Muscle layer of colon (tissue), 2 donors: ENCODE measurements at regions not wholly inside any gene's neighbourhood (a gene's known extent, or its start where the extent isn't known, plus 50 kb on each side); places are given as distances from the start of the nearest gene placed in this dataset.

Source experiments
- H3K27ac ChIP-seq: one replicate; pipeline ENCODE4 v1.7.0; 2013; ENCODE audit warnings: low read depth, mild to moderate bottlenecking, low read length, moderate library complexity
- H3K27me3 ChIP-seq, 2 donors: one replicate each; pipeline ENCODE4 v1.7.0; 2013; ENCODE audit warnings: low read length in 2 of 2, mild to moderate bottlenecking in 2 of 2; ENCODE audit not compliant: insufficient read depth in 2 of 2, control insufficient read depth in 1 of 2
- H3K36me3 ChIP-seq: one replicate; pipeline ENCODE4 v1.7.0; 2013; ENCODE audit warnings: mild to moderate bottlenecking, low read length; ENCODE audit not compliant: insufficient read depth
- H3K4me1 ChIP-seq: one replicate; pipeline ENCODE4 v1.7.0; 2013; ENCODE audit warnings: mild to moderate bottlenecking, low read length; ENCODE audit not compliant: insufficient read depth
- H3K4me3 ChIP-seq, 2 donors: one replicate each; pipeline ENCODE4 v1.7.0; 2013; ENCODE audit warnings: low read length in 2 of 2, low read depth in 1 of 2, mild to moderate bottlenecking in 1 of 2, moderate library complexity in 1 of 2
- H3K9ac ChIP-seq: one replicate; pipeline ENCODE4 v1.7.0; 2013; ENCODE audit warnings: low read length
- H3K9me3 ChIP-seq: one replicate; pipeline ENCODE4 v1.7.0; 2013; ENCODE audit warnings: mild to moderate bottlenecking, low read length
- donor health status: abdominal sarcoma.
- donor health status: Adenocarcinoma of cecum.

DNA sequence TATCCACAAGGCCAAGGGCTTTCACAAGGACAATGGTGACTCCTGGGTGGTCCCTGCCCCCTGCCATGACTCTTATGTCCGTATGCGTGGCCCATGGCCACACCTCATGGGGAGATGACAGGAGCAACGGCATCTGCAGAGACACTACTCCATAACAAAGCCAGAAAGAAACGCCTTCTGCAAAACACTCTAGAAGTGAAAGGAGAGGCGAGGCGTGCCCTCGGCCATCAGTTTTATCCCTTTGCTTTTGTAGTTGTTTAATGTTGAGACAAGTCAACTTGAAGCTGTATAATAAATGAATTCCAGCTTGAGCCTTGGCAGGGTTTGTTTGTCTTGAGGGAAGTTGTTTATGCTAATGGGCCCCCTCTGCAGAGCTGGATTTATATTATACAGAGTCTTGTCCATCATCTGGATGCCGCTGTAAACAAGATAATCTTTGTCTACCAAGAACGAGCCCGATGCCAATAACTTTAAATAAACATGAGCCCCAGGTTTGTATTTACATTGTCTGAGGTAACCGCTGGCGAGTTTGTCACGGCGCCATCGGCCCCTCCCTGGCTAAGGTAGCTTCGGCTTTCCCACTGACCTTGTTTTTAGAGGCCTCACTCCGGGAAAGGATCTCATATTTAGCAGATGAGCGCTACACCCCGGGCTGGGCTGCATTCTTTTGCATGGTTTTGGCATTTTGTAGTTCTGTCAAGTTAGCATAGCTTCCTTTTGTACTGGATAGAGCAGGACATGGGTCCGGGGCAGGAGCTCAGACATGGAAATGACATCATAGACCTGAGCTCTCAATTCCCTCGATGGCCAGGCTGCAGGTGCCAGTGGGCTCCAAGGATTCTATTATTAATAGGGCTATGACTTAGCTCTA, 165.3 kb downstream of the ERCC6L2 start:
- no peak overlapping the region for H3K27ac ChIP-seq
- H3K4me3 ChIP-seq, result no peak overlapping the region
- H3K4me1 ChIP-seq, result peaks cover 7% of the 10 kb centered on the region
- no peaks in the 10 kb centered on the region for H3K9me3 ChIP-seq
- no peaks in the 10 kb centered on the region for H3K36me3 ChIP-seq
- no peaks in the 10 kb centered on the region for H3K27me3 ChIP-seq
- no peak overlapping the region for H3K9ac ChIP-seq

- Histone ChIP-seq H3K9me3 (no peaks in the 10 kb centered on the region), H3K27ac (no peak overlapping the region), H3K36me3 (no peaks in the 10 kb centered on the region), H3K27me3 (no peaks in the 10 kb centered on the region), H3K4me1 (peaks cover 7% of the 10 kb centered on the region), H3K9ac (no peak overlapping the region), H3K4me3 (no peak overlapping the region)
Measured at GRCh38 chr9:96038914-96039313, 163.4 kb downstream of the ERCC6L2 start.

DNA sequence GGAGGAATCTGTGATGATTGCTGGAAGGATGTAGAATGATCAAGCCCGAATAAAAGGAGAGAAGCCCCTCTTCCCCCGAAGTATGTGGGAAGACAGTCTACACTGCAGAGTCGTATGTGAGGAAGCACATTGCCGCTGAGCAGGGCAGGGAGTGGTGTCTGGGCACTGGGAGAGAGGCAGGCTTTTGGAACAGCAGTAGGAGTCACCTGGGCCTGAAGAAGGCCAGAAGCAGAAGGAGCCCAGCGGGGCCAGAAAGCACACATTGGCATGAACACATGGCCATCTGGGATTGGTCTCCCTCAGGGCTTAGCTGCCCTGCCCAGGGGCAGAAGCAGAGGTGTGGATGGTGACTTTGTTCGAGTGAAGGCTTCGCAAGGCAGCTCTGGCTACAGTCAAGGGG, 162.8 kb downstream of the ERCC6L2 start:
- Histone ChIP-seq H3K36me3 (no peaks in the 10 kb centered on the region), H3K4me3 (no peak overlapping the region), H3K9ac (no peak overlapping the region), H3K9me3 (no peaks in the 10 kb centered on the region), H3K4me1 (peaks cover 7% of the 10 kb centered on the region), H3K27ac (no peak overlapping the region), H3K27me3 (no peaks in the 10 kb centered on the region)

DNA sequence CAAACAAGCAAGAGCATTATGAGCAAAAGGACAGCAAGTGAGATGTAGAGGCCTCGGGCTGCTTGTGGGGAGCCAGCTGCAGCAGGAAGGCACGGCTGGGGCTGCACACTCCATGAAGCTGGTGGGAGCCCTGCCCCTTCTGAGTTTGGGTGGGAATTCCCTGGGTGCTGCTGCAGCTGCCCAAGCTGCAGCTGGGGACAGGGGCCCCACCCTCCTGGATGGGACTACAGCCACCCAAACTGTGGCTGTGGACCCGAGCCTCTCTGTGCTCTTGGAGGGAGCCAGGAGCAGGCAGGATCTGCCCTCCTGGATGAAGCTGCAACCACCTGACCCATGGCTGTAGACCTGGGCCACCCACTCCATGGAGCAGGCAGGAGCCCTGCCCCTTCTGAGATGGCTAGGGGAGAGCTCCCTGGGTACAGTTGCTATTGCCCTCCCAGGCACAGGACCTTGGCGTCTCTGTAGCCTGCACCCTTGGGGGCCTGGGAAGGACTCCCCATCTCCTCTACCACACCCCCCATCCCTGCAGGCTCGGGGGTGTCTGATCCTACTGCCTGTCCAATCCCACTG, 159.1 kb downstream of the ERCC6L2 start:
- Histone ChIP-seq H3K36me3 (no peaks in the 10 kb centered on the region), H3K9me3 (no peaks in the 10 kb centered on the region), H3K9ac (no peak overlapping the region), H3K4me1 (peaks cover 14% of the 10 kb centered on the region), H3K27me3 (no peaks in the 10 kb centered on the region), H3K27ac (no peak overlapping the region), H3K4me3 (no peak overlapping the region)

DNA sequence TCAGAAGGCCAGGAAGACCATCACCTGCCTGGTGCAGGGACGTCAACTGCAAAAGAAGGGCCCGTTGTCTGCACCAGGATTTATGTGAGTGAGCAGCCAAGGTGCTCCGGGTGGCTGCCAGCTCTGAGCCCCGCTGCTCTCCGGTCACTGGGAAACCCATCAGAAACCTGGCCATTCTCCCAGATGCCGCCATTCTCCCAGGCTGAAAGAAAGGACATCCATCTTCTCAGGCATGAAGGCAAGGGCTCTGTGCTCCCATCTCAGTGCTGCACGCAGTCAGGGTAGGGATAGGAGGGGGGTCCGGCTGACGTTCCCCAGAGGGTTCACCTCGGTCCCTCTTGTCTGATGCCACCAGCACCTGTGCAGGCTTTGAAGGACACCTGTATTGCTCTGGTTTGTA, 158.4 kb downstream of the ERCC6L2 start:
- H3K4me1 ChIP-seq, result peaks cover 14% of the 10 kb centered on the region

DNA sequence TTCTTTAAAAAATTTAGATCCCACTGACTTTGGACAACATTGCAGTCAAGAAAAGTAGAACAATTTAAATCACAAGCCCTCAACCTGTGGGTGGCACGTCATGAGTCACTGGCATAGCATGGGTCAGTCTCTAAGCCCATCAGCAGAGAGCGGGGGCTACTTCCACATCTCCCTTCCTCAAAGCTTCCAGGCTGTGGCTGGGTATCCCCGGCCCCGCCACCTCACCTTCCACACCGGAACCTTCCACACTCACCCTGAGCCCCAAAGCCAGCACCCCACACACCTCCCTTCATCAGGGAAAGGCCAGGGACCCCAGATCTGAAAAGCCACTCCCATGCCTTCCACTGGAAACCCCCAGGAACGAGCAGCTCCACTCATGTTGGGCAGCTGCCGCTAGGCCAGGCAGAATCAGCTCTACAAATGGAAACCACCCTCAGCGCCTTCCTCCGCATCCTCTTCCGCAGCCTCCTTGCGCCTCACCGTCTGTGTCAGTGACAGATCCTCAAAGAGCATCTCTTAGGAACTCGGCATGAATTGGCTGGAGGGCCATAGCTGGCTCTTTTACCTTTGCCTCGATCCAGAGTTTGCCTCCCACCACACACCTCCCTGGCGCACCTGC, 156.5 kb downstream of the ERCC6L2 start:
- H3K4me3 ChIP-seq, result no peak overlapping the region
- H3K9ac ChIP-seq, result no peak overlapping the region
- no peaks in the 10 kb centered on the region for H3K9me3 ChIP-seq
- H3K36me3 ChIP-seq, result no peaks in the 10 kb centered on the region
- H3K27me3 ChIP-seq, result peaks cover 0 to 7% of the 10 kb centered on the region in 2 donors
- peaks cover 14% of the 10 kb centered on the region for H3K4me1 ChIP-seq
- no peak overlapping the region for H3K27ac ChIP-seq

More for the DNA sequence above, 158.4 kb downstream of the ERCC6L2 start:
- no peak overlapping the region for H3K27ac ChIP-seq
- no peaks in the 10 kb centered on the region for H3K36me3 ChIP-seq
- no peaks in the 10 kb centered on the region for H3K9me3 ChIP-seq
- H3K9ac ChIP-seq, result no peak overlapping the region
- H3K27me3 ChIP-seq, result no peaks in the 10 kb centered on the region
- H3K4me3 ChIP-seq, result no peak overlapping the region

- H3K9ac ChIP-seq, result no peak overlapping the region
Measured at GRCh38 chr9:96031366-96031824, 155.9 kb downstream of the ERCC6L2 start.

GRCh38 chr9:96029722-96030530, 154.4 kb downstream of the ERCC6L2 start:
- Histone ChIP-seq H3K4me1 (peaks cover 18% of the 10 kb centered on the region), H3K27ac (no peak overlapping the region), H3K9ac (no peak overlapping the region), H3K36me3 (no peaks in the 10 kb centered on the region), H3K4me3 (no peak overlapping the region), H3K27me3 (peaks cover 6 to 7% of the 10 kb centered on the region in 2 donors), H3K9me3 (no peaks in the 10 kb centered on the region)

More at GRCh38 chr9:96031366-96031824, 155.9 kb downstream of the ERCC6L2 start:
- Histone ChIP-seq H3K4me3 (no peak overlapping the region), H3K36me3 (no peaks in the 10 kb centered on the region), H3K27ac (peak overlapping the region; percentile 49), H3K9me3 (no peaks in the 10 kb centered on the region), H3K27me3 (peaks cover 4 to 7% of the 10 kb centered on the region in 2 donors), H3K4me1 (peaks cover 18% of the 10 kb centered on the region)

DNA sequence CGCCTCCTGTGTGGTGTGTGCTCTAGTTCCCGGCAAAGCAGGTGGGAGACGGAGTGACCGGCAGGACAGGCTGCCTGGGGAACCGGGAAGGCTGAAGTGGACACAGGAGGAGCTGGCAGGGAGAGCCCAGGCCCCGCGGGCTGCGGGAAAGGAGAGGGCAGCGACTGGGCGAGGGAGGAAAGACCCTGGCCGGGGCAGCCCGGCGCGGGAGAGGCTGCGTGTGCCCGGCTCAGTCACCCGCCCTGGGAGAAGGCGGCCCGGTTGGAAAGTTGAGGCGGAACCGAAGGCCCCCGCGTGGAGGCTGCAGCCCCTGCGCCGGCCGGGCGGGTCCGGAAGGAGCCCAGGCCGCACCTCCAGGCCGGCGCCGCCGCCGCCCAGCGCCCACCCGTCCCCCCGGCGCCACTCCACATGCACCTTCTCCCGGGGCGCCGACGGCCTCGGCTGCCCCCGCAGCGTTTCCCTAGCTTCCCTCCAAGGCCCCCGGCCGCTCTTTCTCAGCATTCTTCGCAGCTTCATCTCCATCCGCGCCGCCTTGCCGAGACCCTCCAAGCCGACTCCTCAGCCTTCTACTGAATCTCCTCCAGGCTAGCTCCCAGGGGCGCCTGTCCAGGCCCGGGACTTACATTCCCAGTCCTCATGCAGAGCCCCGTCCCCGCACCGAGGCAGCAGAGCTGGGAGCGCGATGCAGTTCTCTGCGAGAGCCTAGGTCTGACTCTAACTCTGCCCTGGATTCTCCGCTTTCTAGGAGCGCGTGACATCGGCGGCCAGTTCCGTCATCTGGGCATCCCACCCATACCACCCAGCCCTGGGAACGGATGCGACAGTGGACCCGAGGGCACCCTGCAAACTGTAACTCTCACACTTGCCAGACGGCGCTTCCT, 152.0 kb downstream of the ERCC6L2 start:
- H3K9ac ChIP-seq, result no peak overlapping the region
- H3K27ac ChIP-seq, result no peak overlapping the region
- H3K4me1 ChIP-seq, result peaks cover 18% of the 10 kb centered on the region
- no peaks in the 10 kb centered on the region for H3K36me3 ChIP-seq
- no peaks in the 10 kb centered on the region for H3K9me3 ChIP-seq
- H3K4me3 ChIP-seq, result peak overlapping the region; percentile 12 to 51
- H3K27me3 ChIP-seq, result peaks cover 6 to 7% of the 10 kb centered on the region in 2 donors

DNA sequence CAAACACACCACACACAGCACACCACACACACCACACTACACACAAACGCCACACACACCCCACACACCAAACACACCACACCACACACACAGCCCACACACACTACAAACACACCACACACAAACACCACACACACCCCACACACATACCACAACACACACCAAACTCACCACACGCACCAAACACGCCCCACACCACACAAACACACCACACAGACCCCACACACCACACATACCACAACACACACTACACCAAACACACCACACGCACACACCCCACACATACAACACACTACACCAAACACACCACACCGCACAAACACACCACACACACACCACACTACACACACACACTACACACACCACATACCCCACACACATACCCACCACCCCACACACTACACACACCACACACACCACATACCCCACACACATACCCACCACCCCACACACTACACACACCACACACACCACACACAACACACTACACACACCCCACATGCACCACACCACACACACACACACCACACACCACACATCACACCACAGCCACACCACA, 151.2 kb downstream of the ERCC6L2 start:
- Histone ChIP-seq H3K4me3 (peak overlapping the region; percentile 12 to 51), H3K27ac (no peak overlapping the region), H3K36me3 (no peaks in the 10 kb centered on the region), H3K27me3 (peaks cover 13 to 14% of the 10 kb centered on the region in 2 donors), H3K9ac (no peak overlapping the region), H3K9me3 (no peaks in the 10 kb centered on the region), H3K4me1 (peaks cover 16% of the 10 kb centered on the region)
